Neural progenitor cell (in vitro differentiated cells): ENCODE measurements at regions not wholly inside any gene's neighbourhood (a gene's known extent, or its start where the extent isn't known, plus 50 kb on each side); places are given as distances from the start of the nearest gene placed in this dataset.

ENCODE experiments used
- DNase-seq: peaks from one replicate; pipeline ENCODE4 v3.0.0-alpha.2; 2016; ENCODE audit warnings: low spot score
- H2AFZ ChIP-seq: fragments of 200-600 bp; sonication (generic); replicated peaks from 2 replicates; pipeline ENCODE4 v1.6.1; 2016; ENCODE audit warnings: antibody characterized with exemption
- H3F3A ChIP-seq: fragments of 200-600 bp; sonication (generic); 2 replicates; pipeline ENCODE4 v1.6.1; 2016; ENCODE audit warnings: antibody characterized with exemption, low read depth
- H3K27ac ChIP-seq: fragments of 200-600 bp; sonication (generic); 2 replicates; pipeline ENCODE4 v1.5.1; 2016; ENCODE audit warnings: mild to moderate bottlenecking
- H3K27me3 ChIP-seq: fragments of 200-600 bp; sonication (generic); 2 replicates; pipeline ENCODE4 v1.6.1; 2016; ENCODE audit warnings: mild to moderate bottlenecking, moderate library complexity
- H3K36me3 ChIP-seq: fragments of 200-600 bp; sonication (generic); 2 replicates; pipeline ENCODE4 v1.5.1; 2016
- H3K4me1 ChIP-seq: fragments of 200-600 bp; sonication (generic); 2 replicates; pipeline ENCODE4 v1.6.1; 2016; ENCODE audit warnings: mixed run types
- H3K4me2 ChIP-seq: fragments of 200-600 bp; sonication (generic); 2 replicates; pipeline ENCODE4 v1.6.1; 2016
- H3K4me3 ChIP-seq: fragments of 200-600 bp; sonication (generic); 2 replicates; pipeline ENCODE4 v1.5.1; 2016
- H3K79me2 ChIP-seq: fragments of 200-600 bp; sonication (generic); 2 replicates; pipeline ENCODE4 v1.6.1; 2016; ENCODE audit warnings: low read depth
- H3K9ac ChIP-seq: fragments of 200-600 bp; sonication (generic); 2 replicates; pipeline ENCODE4 v1.6.1; 2016
- H3K9me3 ChIP-seq: fragments of 200-600 bp; sonication (generic); 2 replicates; pipeline ENCODE4 v1.5.1; 2016; ENCODE audit warnings: low read depth
- H4K20me1 ChIP-seq: fragments of 200-600 bp; sonication (generic); 2 replicates; pipeline ENCODE4 v1.6.1; 2016; ENCODE audit warnings: low read depth
- H3K27ac Mint-ChIP-seq: 3 replicates; pipeline ENCODE4 v1.8.0; 2021; ENCODE audit warnings: mixed read lengths
- H3K27me3 Mint-ChIP-seq: 2 replicates; pipeline ENCODE4 v1.8.0; 2022; ENCODE audit warnings: low read depth, mild to moderate bottlenecking, inconsistent platforms, moderate library complexity, mixed read lengths; ENCODE audit not compliant: insufficient read depth
- H3K36me3 Mint-ChIP-seq: 3 replicates; pipeline ENCODE4 v1.8.0; 2021; ENCODE audit warnings: mixed read lengths
- H3K4me1 Mint-ChIP-seq: 3 replicates; pipeline ENCODE4 v1.8.0; 2021; ENCODE audit warnings: mixed read lengths
- H3K4me3 Mint-ChIP-seq: 3 replicates; pipeline ENCODE4 v1.8.0; 2021; ENCODE audit warnings: mild to moderate bottlenecking, moderate library complexity, mixed read lengths
- H3K9me3 Mint-ChIP-seq: 3 replicates; pipeline ENCODE4 v1.8.0; 2020; ENCODE audit warnings: mixed read lengths
- EZH2 ChIP-seq: fragments of 200-600 bp; sonication (generic); IDR thresholded peaks from 2 replicates; pipeline ENCODE4 v1.6.1; 2017; ENCODE audit warnings: antibody characterized with exemption, mild to moderate bottlenecking, moderate library complexity
- EZH2phosphoT487 ChIP-seq: fragments of 200-600 bp; sonication (generic); IDR thresholded peaks from 2 replicates; pipeline ENCODE4 v1.6.1; 2017; ENCODE audit warnings: antibody characterized with exemption
- TF ChIP-seq, protein P1 (sequence below): fragments of 200-600 bp; sonication (generic); IDR thresholded peaks from 2 replicates; pipeline ENCODE4 v1.5.1; 2017; ENCODE audit warnings: antibody characterized with exemption, mild to moderate bottlenecking

DNA sequence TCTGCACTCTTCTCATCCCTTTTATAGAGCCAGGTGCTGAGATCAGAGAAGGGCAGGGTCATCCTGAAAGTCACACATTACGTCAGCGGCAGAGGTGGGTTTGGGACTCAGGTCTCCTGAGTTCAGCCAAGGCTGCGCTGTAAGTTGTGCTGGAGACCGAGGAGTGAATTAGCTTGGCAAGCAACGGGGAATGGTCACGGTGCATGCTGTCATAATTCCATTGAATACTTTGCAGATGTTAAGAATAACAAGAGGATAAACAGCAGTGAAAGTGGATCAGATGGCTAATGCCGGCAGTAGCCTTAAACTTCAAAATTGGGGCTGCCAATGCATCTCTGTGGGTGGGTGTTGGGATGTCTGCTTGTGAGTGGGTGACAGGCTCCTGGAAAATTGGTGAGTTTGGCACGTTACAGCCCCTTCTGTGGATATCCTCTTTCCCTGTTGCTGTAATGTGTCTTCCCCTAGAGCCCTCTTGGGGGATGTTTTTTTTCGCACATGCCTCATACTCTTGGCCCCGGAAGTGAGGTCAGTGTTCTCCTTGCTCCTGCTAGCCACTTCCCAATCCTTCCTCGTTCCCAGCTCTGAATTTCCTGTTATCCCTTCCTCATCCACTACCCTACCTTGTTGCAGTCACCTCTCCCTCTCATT lies 287.1 kb upstream of the SRRM4 start:
- Histone ChIP-seq H3K36me3 (no peaks in the 10 kb centered on the region), H3K4me2 (no peak overlapping the region), H2AFZ (no peak overlapping the region), H3K9me3 (no peaks in the 10 kb centered on the region), H3K9ac (no peak overlapping the region), H4K20me1 (no peaks in the 10 kb centered on the region), H3F3A (no peaks in the 10 kb centered on the region), H3K79me2 (no peaks in the 10 kb centered on the region), H3K27ac (no peak overlapping the region), H3K27me3 (no peaks in the 10 kb centered on the region), H3K4me3 (no peak overlapping the region), H3K4me1 (peaks cover 6% of the 10 kb centered on the region)
- no peak for DNase-seq
- Mint-ChIP-seq H3K27me3 (no peaks in the 10 kb centered on the region), H3K4me1 (peaks cover 22% of the 10 kb centered on the region), H3K27ac (peak overlapping the region; percentile 44), H3K4me3 (no peak overlapping the region), H3K36me3 (no peaks in the 10 kb centered on the region), H3K9me3 (no peaks in the 10 kb centered on the region)
- TF ChIP-seq EZH2phosphoT487: no peak
- no peak for TF ChIP-seq EZH2
- TF ChIP-seq, protein P1, sequence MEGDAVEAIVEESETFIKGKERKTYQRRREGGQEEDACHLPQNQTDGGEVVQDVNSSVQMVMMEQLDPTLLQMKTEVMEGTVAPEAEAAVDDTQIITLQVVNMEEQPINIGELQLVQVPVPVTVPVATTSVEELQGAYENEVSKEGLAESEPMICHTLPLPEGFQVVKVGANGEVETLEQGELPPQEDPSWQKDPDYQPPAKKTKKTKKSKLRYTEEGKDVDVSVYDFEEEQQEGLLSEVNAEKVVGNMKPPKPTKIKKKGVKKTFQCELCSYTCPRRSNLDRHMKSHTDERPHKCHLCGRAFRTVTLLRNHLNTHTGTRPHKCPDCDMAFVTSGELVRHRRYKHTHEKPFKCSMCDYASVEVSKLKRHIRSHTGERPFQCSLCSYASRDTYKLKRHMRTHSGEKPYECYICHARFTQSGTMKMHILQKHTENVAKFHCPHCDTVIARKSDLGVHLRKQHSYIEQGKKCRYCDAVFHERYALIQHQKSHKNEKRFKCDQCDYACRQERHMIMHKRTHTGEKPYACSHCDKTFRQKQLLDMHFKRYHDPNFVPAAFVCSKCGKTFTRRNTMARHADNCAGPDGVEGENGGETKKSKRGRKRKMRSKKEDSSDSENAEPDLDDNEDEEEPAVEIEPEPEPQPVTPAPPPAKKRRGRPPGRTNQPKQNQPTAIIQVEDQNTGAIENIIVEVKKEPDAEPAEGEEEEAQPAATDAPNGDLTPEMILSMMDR: no peak

DNA sequence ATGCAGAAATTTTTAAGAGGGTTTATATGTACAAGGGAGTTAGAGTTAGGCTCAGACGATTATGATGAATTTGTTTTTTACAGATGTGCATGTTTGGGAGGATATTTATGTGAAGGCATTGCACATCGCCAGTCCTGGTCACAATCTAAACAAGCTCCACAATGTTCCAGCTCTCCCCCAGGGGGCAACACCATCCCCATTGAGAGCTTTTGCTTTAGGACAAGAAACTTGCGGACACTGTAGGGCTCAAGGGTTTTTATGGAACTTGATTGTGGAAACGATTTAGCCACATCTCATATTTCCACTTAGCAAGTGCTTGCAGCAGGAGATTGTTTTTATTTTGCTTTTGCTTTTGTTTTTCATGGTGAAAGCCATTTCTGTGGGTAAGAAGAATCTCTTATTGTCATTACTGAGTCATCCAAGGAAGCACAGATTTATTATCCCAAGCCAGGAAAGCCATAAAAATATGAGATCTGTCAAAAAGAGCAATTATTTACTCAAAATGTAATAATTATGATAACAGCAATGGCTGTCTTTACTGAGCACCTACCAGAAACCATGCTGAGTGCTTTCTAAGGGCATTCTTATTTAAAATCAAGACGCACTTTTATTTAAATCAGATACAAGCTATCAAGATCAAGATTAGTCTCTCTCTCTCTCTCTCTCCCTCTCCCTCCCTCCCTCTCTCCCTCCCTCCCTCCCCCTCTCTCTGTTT lies 276.7 kb upstream of the SRRM4 start:
- peak; percentile 16 for DNase-seq
- H3K9ac ChIP-seq: no peak overlapping the region
- no peaks in the 10 kb centered on the region for H3K36me3 Mint-ChIP-seq

DNA sequence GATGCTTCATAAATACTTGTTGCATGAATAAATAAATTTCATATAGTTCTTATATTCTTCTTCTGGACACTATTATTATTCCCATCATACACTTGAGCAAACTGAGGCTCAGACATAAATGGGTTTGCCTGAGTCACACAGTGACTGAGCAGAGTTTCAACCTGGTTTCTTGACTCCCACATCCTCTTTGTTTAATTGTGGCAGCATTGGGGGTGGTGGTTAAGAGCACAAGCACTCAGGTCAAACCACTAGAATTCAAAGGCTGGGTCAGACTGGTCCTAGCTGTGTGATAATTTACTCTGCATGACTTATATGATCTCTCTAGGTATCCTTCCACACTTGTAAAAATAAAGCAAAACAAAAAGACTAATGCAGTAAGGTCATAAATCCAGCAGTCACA lies 274.9 kb upstream of the SRRM4 start:
- Mint-ChIP-seq H3K9me3 (peaks cover 8% of the 10 kb centered on the region), H3K27me3 (peaks cover 3% of the 10 kb centered on the region), H3K4me3 (no peak overlapping the region), H3K36me3 (no peaks in the 10 kb centered on the region), H3K27ac (no peak overlapping the region), H3K4me1 (no peaks in the 10 kb centered on the region)
- Histone ChIP-seq H4K20me1 (no peaks in the 10 kb centered on the region), H3K4me2 (no peak overlapping the region), H3K4me3 (no peak overlapping the region), H3K9ac (no peak overlapping the region), H3K4me1 (no peaks in the 10 kb centered on the region), H3K9me3 (no peaks in the 10 kb centered on the region), H2AFZ (no peak overlapping the region), H3F3A (no peaks in the 10 kb centered on the region), H3K27me3 (no peaks in the 10 kb centered on the region), H3K36me3 (no peaks in the 10 kb centered on the region), H3K79me2 (no peaks in the 10 kb centered on the region), H3K27ac (no peak overlapping the region)
- no peak for DNase-seq
- TF ChIP-seq, protein P1: no peak
- TF ChIP-seq EZH2phosphoT487: no peak
- TF ChIP-seq EZH2: no peak

More for the DNA sequence above, 276.7 kb upstream of the SRRM4 start:
- Histone ChIP-seq H3K79me2 (no peaks in the 10 kb centered on the region), H4K20me1 (no peaks in the 10 kb centered on the region), H3K27ac (no peak overlapping the region), H3K4me3 (no peak overlapping the region), H3K27me3 (no peaks in the 10 kb centered on the region), H3K4me1 (no peaks in the 10 kb centered on the region), H3F3A (no peaks in the 10 kb centered on the region), H3K9me3 (no peaks in the 10 kb centered on the region), H3K36me3 (no peaks in the 10 kb centered on the region), H2AFZ (no peak overlapping the region), H3K4me2 (no peak overlapping the region)
- Mint-ChIP-seq H3K4me1 (no peaks in the 10 kb centered on the region), H3K27me3 (peaks cover 3% of the 10 kb centered on the region), H3K4me3 (no peak overlapping the region), H3K27ac (no peak overlapping the region), H3K9me3 (peaks cover 16% of the 10 kb centered on the region)
- TF ChIP-seq EZH2phosphoT487 (no peak), EZH2 (no peak)
- TF ChIP-seq, protein P1: peak; percentile 40
